BJ (cell line): ENCODE measurements at regions not wholly inside any gene's neighbourhood (a gene's known extent, or its start where the extent isn't known, plus 50 kb on each side); places are given as distances from the start of the nearest gene placed in this dataset.

Experiments
- CTCF ChIA-PET: fragments of 350-600 bp; formaldehyde crosslinking; extraction: SDS; loops from one replicate; lab custom pipeline; 2021; ENCODE audit warnings: antibody characterized with exemption, inconsistent platforms; lab: Yijun Ruan, JAX
- POLR2A ChIA-PET: fragments of 300-600 bp; sonication (Branson Sonifier 250); formaldehyde crosslinking; extraction: SDS; loops from one replicate; lab custom pipeline; 2021; ENCODE audit warnings: antibody characterized with exemption; lab: Charles Lee
- DNase-seq: peaks from one replicate; pipeline ENCODE4 v3.0.0-alpha.2; 2011; ENCODE audit warnings: low read depth
- H3K27me3 ChIP-seq: 2 replicates; pipeline ENCODE4 v1.6.0; 2011; ENCODE audit warnings: low read length; ENCODE audit not compliant: control insufficient read depth, insufficient read depth
- H3K36me3 ChIP-seq: 2 replicates; pipeline ENCODE4 v1.5.1; 2011; ENCODE audit warnings: low read length; ENCODE audit not compliant: control insufficient read depth, insufficient read depth
- H3K4me3 ChIP-seq: 2 replicates; pipeline ENCODE4 v1.5.1; 2011; ENCODE audit warnings: low read depth, mild to moderate bottlenecking, control low read depth, low read length
- TF ChIP-seq, protein P1 (sequence below): IDR thresholded peaks from 2 replicates; pipeline ENCODE4 v1.5.1; 2011; ENCODE audit warnings: low read depth, mild to moderate bottlenecking, control low read depth, inconsistent platforms, low read length, moderate library complexity; ENCODE audit not compliant: insufficient read depth

DNA sequence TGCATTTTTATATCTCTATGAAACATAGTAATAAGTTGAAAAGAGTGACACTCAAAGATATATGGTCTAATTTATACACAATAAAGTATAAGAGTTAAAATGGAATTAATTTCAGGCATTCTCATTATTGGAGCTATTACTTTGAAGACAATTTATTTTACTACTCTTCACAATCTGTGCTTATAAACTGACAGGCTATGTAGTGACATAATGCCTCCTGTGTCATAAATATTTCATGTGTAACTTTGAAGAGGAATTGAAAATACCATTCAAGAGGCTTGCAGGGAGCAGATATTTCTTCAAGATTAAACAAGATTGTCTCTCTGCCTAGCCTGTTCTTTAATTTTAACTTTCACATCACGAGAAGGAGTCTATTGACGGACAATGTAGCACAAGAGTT, 1881.5 kb upstream of the PCDH20 start:
- TF ChIP-seq, protein P1, sequence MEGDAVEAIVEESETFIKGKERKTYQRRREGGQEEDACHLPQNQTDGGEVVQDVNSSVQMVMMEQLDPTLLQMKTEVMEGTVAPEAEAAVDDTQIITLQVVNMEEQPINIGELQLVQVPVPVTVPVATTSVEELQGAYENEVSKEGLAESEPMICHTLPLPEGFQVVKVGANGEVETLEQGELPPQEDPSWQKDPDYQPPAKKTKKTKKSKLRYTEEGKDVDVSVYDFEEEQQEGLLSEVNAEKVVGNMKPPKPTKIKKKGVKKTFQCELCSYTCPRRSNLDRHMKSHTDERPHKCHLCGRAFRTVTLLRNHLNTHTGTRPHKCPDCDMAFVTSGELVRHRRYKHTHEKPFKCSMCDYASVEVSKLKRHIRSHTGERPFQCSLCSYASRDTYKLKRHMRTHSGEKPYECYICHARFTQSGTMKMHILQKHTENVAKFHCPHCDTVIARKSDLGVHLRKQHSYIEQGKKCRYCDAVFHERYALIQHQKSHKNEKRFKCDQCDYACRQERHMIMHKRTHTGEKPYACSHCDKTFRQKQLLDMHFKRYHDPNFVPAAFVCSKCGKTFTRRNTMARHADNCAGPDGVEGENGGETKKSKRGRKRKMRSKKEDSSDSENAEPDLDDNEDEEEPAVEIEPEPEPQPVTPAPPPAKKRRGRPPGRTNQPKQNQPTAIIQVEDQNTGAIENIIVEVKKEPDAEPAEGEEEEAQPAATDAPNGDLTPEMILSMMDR = no peak
- Histone ChIP-seq H3K27me3 (no peaks in the 10 kb centered on the region), H3K36me3 (no peaks in the 10 kb centered on the region), H3K4me3 (no peak overlapping the region)
- ChIA-PET POLR2A (no interaction called here), CTCF (no interaction called here)
- DNase-seq = no peak

DNA sequence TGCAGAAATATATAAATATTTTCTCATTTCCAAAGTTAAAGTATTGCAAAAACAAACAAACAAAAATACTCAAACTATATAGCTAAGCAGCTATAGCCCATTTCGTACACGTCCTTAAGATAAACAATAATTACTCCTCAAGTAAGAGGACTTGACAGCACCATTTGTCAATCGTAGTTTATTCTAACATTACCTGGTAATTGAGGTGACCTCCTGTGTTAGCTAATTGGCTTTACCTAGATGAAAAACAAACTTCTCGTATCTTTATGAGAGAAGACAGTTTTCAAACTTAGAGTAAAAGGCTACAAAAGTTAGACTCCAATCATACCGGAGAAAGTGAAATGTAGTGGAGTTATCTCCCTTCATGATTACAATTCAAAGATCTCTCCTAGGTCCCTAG, 1876.1 kb upstream of the PCDH20 start:
- CTCF ChIA-PET = no interaction called here
- H3K27me3 ChIP-seq = no peaks in the 10 kb centered on the region
- POLR2A ChIA-PET = no interaction called here
- no peaks in the 10 kb centered on the region for H3K36me3 ChIP-seq
- TF ChIP-seq, protein P1 = no peak
- DNase-seq = no peak
- no peak overlapping the region for H3K4me3 ChIP-seq

DNA sequence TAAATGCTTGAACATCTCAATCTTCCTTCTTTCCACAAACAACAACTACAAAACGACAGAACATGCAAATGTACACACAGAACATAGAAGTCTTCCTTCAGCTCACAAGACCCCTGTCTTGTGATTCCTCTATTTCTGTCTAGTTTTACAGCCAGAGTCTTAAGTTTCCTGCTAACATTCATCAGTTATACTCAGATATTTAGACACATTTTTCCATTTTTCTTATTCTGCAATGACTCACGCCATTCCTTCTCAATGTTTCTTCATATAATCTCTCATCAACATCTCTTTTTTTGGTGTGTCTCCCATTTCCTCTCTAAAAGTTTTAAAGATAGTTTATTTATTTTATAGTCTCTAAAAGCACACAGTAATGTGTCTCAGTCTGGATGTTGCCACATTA, 1872.9 kb upstream of the PCDH20 start:
- POLR2A ChIA-PET = no interaction called here
- TF ChIP-seq, protein P1 = no peak
- DNase-seq = peak; percentile 43
- no peak overlapping the region for H3K4me3 ChIP-seq
- CTCF ChIA-PET = no interaction called here
- H3K27me3 ChIP-seq = no peaks in the 10 kb centered on the region
- no peaks in the 10 kb centered on the region for H3K36me3 ChIP-seq

DNA sequence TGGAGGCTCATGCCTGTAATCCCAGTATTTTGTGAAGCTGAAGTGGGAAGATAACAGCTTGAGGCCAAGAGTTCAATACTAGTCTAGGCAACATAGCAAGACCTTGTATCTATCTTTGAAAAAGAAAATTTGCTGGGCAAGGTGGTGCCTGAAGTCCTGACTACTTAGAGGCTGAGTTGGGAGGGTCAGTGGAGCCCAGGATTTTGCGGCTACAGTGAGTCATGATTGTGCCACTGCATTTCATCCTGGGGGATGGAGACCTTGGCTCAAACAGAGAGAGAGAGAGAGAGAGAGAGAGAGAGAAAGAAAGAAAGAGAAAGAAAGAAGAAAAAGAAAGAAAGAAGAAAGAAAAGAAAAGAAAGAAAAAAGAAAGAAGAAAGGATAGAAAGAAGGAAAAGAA, 1872.3 kb upstream of the PCDH20 start:
- CTCF ChIA-PET = no interaction called here
- Histone ChIP-seq H3K4me3 (no peak overlapping the region), H3K27me3 (no peaks in the 10 kb centered on the region), H3K36me3 (no peaks in the 10 kb centered on the region)
- TF ChIP-seq, protein P1 = no peak
- POLR2A ChIA-PET = no interaction called here
- DNase-seq = no peak

DNA sequence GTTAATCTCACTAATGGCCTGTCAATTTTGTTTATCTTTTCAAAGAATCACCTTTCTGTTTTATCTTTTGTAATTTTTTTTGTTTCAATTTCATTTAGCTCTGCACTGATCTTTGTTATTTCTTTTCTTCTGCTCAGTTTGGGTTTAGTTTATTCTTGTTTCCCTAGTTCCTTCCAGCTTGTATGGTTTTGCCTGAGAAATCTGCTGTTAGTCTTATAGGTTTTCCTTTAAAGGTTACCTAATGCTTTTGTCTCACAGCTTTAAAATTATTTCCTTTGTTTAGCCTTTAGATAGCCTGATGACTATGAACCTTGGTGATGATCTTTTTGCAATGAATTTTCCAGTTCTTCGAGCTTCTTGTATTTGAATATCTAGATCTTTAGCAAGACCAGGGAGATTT, 1869.8 kb upstream of the PCDH20 start:
- no peak overlapping the region for H3K4me3 ChIP-seq
- no peak for DNase-seq
- H3K27me3 ChIP-seq = no peaks in the 10 kb centered on the region
- ChIA-PET CTCF (no interaction called here), POLR2A (no interaction called here)
- H3K36me3 ChIP-seq = no peaks in the 10 kb centered on the region
- TF ChIP-seq, protein P1 = no peak
